H1 (cell line): ENCODE measurements at regions not wholly inside any gene's neighbourhood (a gene's known extent, or its start where the extent isn't known, plus 50 kb on each side); places are given as distances from the start of the nearest gene placed in this dataset.

Experiments
- ZNF274 ChIP-seq: IDR thresholded peaks from 2 replicates; pipeline ENCODE4 v1.7.0; 2012; ENCODE audit warnings: low read length, borderline replicate concordance; ENCODE audit errors: extremely low read depth

- TF ChIP-seq ZNF274 = no peak
Observed at GRCh38 chr18:45478889-45479288, 136.4 kb upstream of the SLC14A2 start (continued).
